DOHH2 (cell line): ENCODE measurements at regions not wholly inside any gene's neighbourhood (a gene's known extent, or its start where the extent isn't known, plus 50 kb on each side); places are given as distances from the start of the nearest gene placed in this dataset.

Experiments
- H3F3A ChIP-seq: fragments of 200-600 bp; sonication (generic), shearing (Covaris generic); 2 replicates; pipeline ENCODE4 v1.6.0; 2016; ENCODE audit warnings: antibody characterized with exemption, mild to moderate bottlenecking; ENCODE audit not compliant: control insufficient read depth, insufficient read depth
- H3K27ac ChIP-seq: fragments of 200-600 bp; sonication (generic); 2 replicates; pipeline ENCODE4 v1.5.1; 2014; ENCODE audit warnings: low read depth, mild to moderate bottlenecking, low read length, moderate library complexity
- H3K27me3 ChIP-seq: fragments of 200-600 bp; sonication (generic); 2 replicates; pipeline ENCODE4 v1.6.1; 2014; ENCODE audit warnings: mild to moderate bottlenecking, low read length, mixed read lengths; ENCODE audit not compliant: control insufficient read depth
- H3K36me3 ChIP-seq: fragments of 200-600 bp; sonication (generic); 2 replicates; pipeline ENCODE4 v1.6.1; 2014; ENCODE audit warnings: mild to moderate bottlenecking, low read length, moderate library complexity, mixed read lengths; ENCODE audit not compliant: control insufficient read depth
- H3K4me1 ChIP-seq: fragments of 200-600 bp; sonication (generic); 2 replicates; pipeline ENCODE4 v1.6.1; 2014; ENCODE audit warnings: mild to moderate bottlenecking, low read length, mixed read lengths; ENCODE audit not compliant: control insufficient read depth
- H3K4me2 ChIP-seq: fragments of 200-600 bp; sonication (generic); 2 replicates; pipeline ENCODE4 v1.6.0; 2014; ENCODE audit warnings: mild to moderate bottlenecking, low read length, moderate library complexity
- H3K4me3 ChIP-seq: fragments of 200-600 bp; sonication (generic); 2 replicates; pipeline ENCODE4 v1.5.1; 2014; ENCODE audit warnings: mild to moderate bottlenecking, low read length, mixed read lengths
- H3K79me2 ChIP-seq: fragments of 200-600 bp; sonication (generic); 2 replicates; pipeline ENCODE4 v1.6.1; 2014; ENCODE audit warnings: mild to moderate bottlenecking, low read length, mixed read lengths; ENCODE audit not compliant: control insufficient read depth
- H3K9me2 ChIP-seq: fragments of 200-600 bp; sonication (generic); replicated peaks from 2 replicates; pipeline ENCODE4 v1.6.1; 2014; ENCODE audit warnings: mild to moderate bottlenecking, low read length, mixed read lengths; ENCODE audit not compliant: control insufficient read depth
- H3K9me3 ChIP-seq: fragments of 200-600 bp; sonication (generic); 2 replicates; pipeline ENCODE4 v1.6.1; 2014; ENCODE audit warnings: antibody characterized with exemption, low read length, mixed read lengths; ENCODE audit not compliant: control insufficient read depth, insufficient read depth
- H4K20me1 ChIP-seq: fragments of 200-600 bp; sonication (generic); 2 replicates; pipeline ENCODE4 v1.6.0; 2014; ENCODE audit warnings: low read depth, mild to moderate bottlenecking, antibody characterized with exemption, low read length, moderate library complexity; ENCODE audit not compliant: control insufficient read depth, insufficient read depth
- CTCF ChIP-seq: fragments of 200-600 bp; sonication (generic); IDR thresholded peaks from one replicate; pipeline ENCODE4 v1.5.1; 2014; ENCODE audit warnings: antibody characterized with exemption, mild to moderate bottlenecking, low read depth, low read length; ENCODE audit not compliant: poor library complexity, severe bottlenecking
- EZH2phosphoT487 ChIP-seq: fragments of 200-600 bp; sonication (generic); IDR thresholded peaks from 2 replicates; pipeline ENCODE4 v1.6.1; 2017; ENCODE audit warnings: borderline replicate concordance, mild to moderate bottlenecking, antibody characterized with exemption, low read length, moderate library complexity, mixed read lengths

- TF ChIP-seq EZH2phosphoT487 (no peak), CTCF (no peak)
- Histone ChIP-seq H3K9me3 (no peaks in the 10 kb centered on the region), H3K9me2 (no peaks in the 10 kb centered on the region), H3K4me2 (no peak overlapping the region), H3K79me2 (no peaks in the 10 kb centered on the region), H3K4me3 (no peak overlapping the region), H4K20me1 (no peaks in the 10 kb centered on the region), H3K36me3 (no peaks in the 10 kb centered on the region), H3F3A (no peaks in the 10 kb centered on the region), H3K4me1 (no peaks in the 10 kb centered on the region), H3K27me3 (no peaks in the 10 kb centered on the region), H3K27ac (no peak overlapping the region)
Measured at GRCh38 chr4:100797791-100798190, 280.0 kb upstream of the EMCN start.

GRCh38 chr4:100797356-100797755 lies 279.5 kb upstream of the EMCN start:
- no peaks in the 10 kb centered on the region for H3K4me1 ChIP-seq
- H3K27ac ChIP-seq: no peak overlapping the region
- no peaks in the 10 kb centered on the region for H3K36me3 ChIP-seq
- H3F3A ChIP-seq: no peaks in the 10 kb centered on the region
- no peak overlapping the region for H3K4me3 ChIP-seq
- TF ChIP-seq EZH2phosphoT487: no peak
- H3K27me3 ChIP-seq: no peaks in the 10 kb centered on the region
- no peaks in the 10 kb centered on the region for H3K9me2 ChIP-seq
- H3K4me2 ChIP-seq: no peak overlapping the region
- no peaks in the 10 kb centered on the region for H3K79me2 ChIP-seq
- H4K20me1 ChIP-seq: no peaks in the 10 kb centered on the region
- H3K9me3 ChIP-seq: no peaks in the 10 kb centered on the region

- no peak overlapping the region for H3K4me3 ChIP-seq
Measured at GRCh38 chr4:100796332-100796731, 278.5 kb upstream of the EMCN start.

GRCh38 chr4:100795581-100795980 lies 277.8 kb upstream of the EMCN start:
- Histone ChIP-seq H3K79me2 (no peaks in the 10 kb centered on the region), H3K4me1 (no peaks in the 10 kb centered on the region), H4K20me1 (no peaks in the 10 kb centered on the region), H3K27me3 (no peaks in the 10 kb centered on the region), H3K27ac (no peak overlapping the region), H3F3A (no peaks in the 10 kb centered on the region), H3K36me3 (no peaks in the 10 kb centered on the region), H3K9me3 (no peaks in the 10 kb centered on the region), H3K9me2 (no peaks in the 10 kb centered on the region), H3K4me3 (no peak overlapping the region), H3K4me2 (no peak overlapping the region)
- TF ChIP-seq CTCF (no peak), EZH2phosphoT487 (no peak)

More at GRCh38 chr4:100796332-100796731, 278.5 kb upstream of the EMCN start:
- Histone ChIP-seq H3K79me2 (no peaks in the 10 kb centered on the region), H4K20me1 (no peaks in the 10 kb centered on the region), H3F3A (no peaks in the 10 kb centered on the region), H3K9me2 (no peaks in the 10 kb centered on the region), H3K27me3 (no peaks in the 10 kb centered on the region), H3K36me3 (no peaks in the 10 kb centered on the region), H3K9me3 (no peaks in the 10 kb centered on the region), H3K4me1 (no peaks in the 10 kb centered on the region), H3K27ac (no peak overlapping the region), H3K4me2 (no peak overlapping the region)
- no peak for TF ChIP-seq CTCF
- TF ChIP-seq EZH2phosphoT487: no peak
